HG02759 (cell line): ENCODE measurements at regions not wholly inside any gene's neighbourhood (a gene's known extent, or its start where the extent isn't known, plus 50 kb on each side); places are given as distances from the start of the nearest gene placed in this dataset.

Experiments
- ATAC-seq: cut with Tn5 transposase; IDR thresholded peaks from one replicate; pipeline ENCODE4 v1.9.1; 2021; ENCODE audit warnings: mild to moderate bottlenecking, moderate library complexity; ENCODE audit not compliant: unreplicated experiment

GRCh38 chr2:71784734-71785511 lies 331.6 kb downstream of the DYSF start:
- ATAC-seq, result no peak

- no peak for ATAC-seq
Observed at GRCh38 chr2:71783815-71784214, 330.5 kb downstream of the DYSF start.

GRCh38 chr2:71783215-71783614 lies 329.9 kb downstream of the DYSF start:
- no peak for ATAC-seq

GRCh38 chr2:71782323-71782722 lies 329.0 kb downstream of the DYSF start:
- no peak for ATAC-seq

- no peak for ATAC-seq
Observed at GRCh38 chr2:71781695-71782228, 328.4 kb downstream of the DYSF start.

- ATAC-seq, result no peak
Observed at GRCh38 chr2:71780162-71780561, 326.8 kb downstream of the DYSF start.

GRCh38 chr2:71779774-71780105 lies 326.4 kb downstream of the DYSF start:
- no peak for ATAC-seq

GRCh38 chr2:71778936-71779773 lies 325.8 kb downstream of the DYSF start:
- no peak for ATAC-seq

- ATAC-seq, result no peak
Observed at GRCh38 chr2:71778514-71778913, 325.2 kb downstream of the DYSF start.

GRCh38 chr2:71777946-71778345 lies 324.6 kb downstream of the DYSF start:
- ATAC-seq, result no peak

- ATAC-seq, result no peak
Observed at GRCh38 chr2:71776227-71776626, 322.9 kb downstream of the DYSF start.

- ATAC-seq, result no peak
Observed at GRCh38 chr2:71773218-71773617, 319.9 kb downstream of the DYSF start.

GRCh38 chr2:71772510-71773172 lies 319.3 kb downstream of the DYSF start:
- no peak for ATAC-seq

GRCh38 chr2:71767663-71768062 lies 314.3 kb downstream of the DYSF start:
- ATAC-seq, result no peak

- ATAC-seq, result no peak
Observed at GRCh38 chr2:71759060-71759459, 305.7 kb downstream of the DYSF start.

GRCh38 chr2:71757351-71757750 lies 304.0 kb downstream of the DYSF start:
- no peak for ATAC-seq

- no peak for ATAC-seq
Observed at GRCh38 chr2:71756280-71756906, 303.0 kb downstream of the DYSF start.

- ATAC-seq, result no peak
Observed at GRCh38 chr2:71751590-71751989, 298.2 kb downstream of the DYSF start.

GRCh38 chr2:71749671-71750101 lies 296.3 kb downstream of the DYSF start:
- ATAC-seq, result no peak

- ATAC-seq, result no peak
Observed at GRCh38 chr2:71748227-71748626, 294.9 kb downstream of the DYSF start.

- no peak for ATAC-seq
Observed at GRCh38 chr2:71747559-71747958, 294.2 kb downstream of the DYSF start.
